ENCODE measurements at regions not wholly inside any gene's neighbourhood (a gene's known extent, or its start where the extent isn't known, plus 50 kb on each side); places are given as distances from the start of the nearest gene placed in this dataset.
A peak's percentile ranks its signal among the peaks of the same experiment; 100 is the strongest.

GRCh38 chr1:81542196-81542595 lies 258.5 kb upstream of the ADGRL2 start:
- H4K5ac ChIP-seq (ENCODE audit: insufficient read length, low read depth, low read length) = no peak overlapping the region
- no peak for DNase-seq (ENCODE audit: low read depth in 1 of 2, low spot score in 2 of 2)
- H2AFZ ChIP-seq (ENCODE audit: low read length) = no peak overlapping the region
- H2BK20ac ChIP-seq (ENCODE audit: low read length) = peak overlapping the region; percentile 82
- no peak overlapping the region for H3K4me3 ChIP-seq (ENCODE audit: extremely low read depth in 1 of 4, insufficient read depth in 2 of 4, low read depth in 3 of 4, low read length in 4 of 4)
- H4K8ac ChIP-seq (ENCODE audit: extremely low read depth, insufficient read depth, low read length) = no peak overlapping the region
- H4K91ac ChIP-seq (replicated peaks; ENCODE audit: insufficient read length, low read length) = peak overlapping the region; percentile 83
- ChIA-PET CTCF (ENCODE audit: partially characterized antibody) (no interaction called here), POLR2A (ENCODE audit: partially characterized antibody) (no interaction called here)
- H3K27me3 ChIP-seq (replicated peaks in 1 of 4; ENCODE audit: control insufficient read depth in 3 of 4, extremely low read depth in 1 of 4, insufficient read depth in 3 of 4, low read length in 3 of 4) = no peaks in the 10 kb centered on the region
- H3K56ac ChIP-seq (replicated peaks; ENCODE audit: insufficient read length, low read depth, low read length) = no peak overlapping the region
- H3K23ac ChIP-seq (ENCODE audit: insufficient read length) = no peak overlapping the region
- no peak overlapping the region; the same call in 1 of the 2 replicates for H2AK5ac ChIP-seq (ENCODE audit: low read depth, low read length)
- no peak overlapping the region for H2BK120ac ChIP-seq (replicated peaks; ENCODE audit: low read depth, low read length)
- no peak for FAIRE-seq
- no peaks in the 10 kb centered on the region for H3K9me3 ChIP-seq (ENCODE audit: insufficient read depth in 2 of 2, low read depth in 1 of 2, low read length in 1 of 2)
- no peaks in the 10 kb centered on the region; the same call in 1 of the 2 replicates for H3K23me2 ChIP-seq (ENCODE audit: low read depth, low read length)
- H3K4me1 ChIP-seq (replicated peaks in 1 of 4; ENCODE audit: control insufficient read depth in 3 of 4, insufficient read depth in 4 of 4, low read length in 3 of 4) = peaks cover 0 to 11% (median 5%) of the 10 kb centered on the region in 4 experiments
- no peaks in the 10 kb centered on the region for H3K36me3 ChIP-seq (ENCODE audit: control insufficient read depth in 2 of 4, insufficient read depth in 4 of 4, low read length in 3 of 4)
- H4K20me1 ChIP-seq (replicated peaks in 1 of 2; ENCODE audit: control insufficient read depth in 1 of 2, insufficient read depth in 2 of 2, low read length in 2 of 2) = no peaks in the 10 kb centered on the region
- H3K4ac ChIP-seq (replicated peaks; ENCODE audit: insufficient read length, low read depth, low read length) = no peak overlapping the region
- no peak overlapping the region for H3K14ac ChIP-seq (ENCODE audit: insufficient read length)
- no peak overlapping the region for H3K18ac ChIP-seq (ENCODE audit: extremely low read depth, low read length)
- H2BK12ac ChIP-seq (ENCODE audit: low read depth, low read length) = no peak overlapping the region
- H3K9ac ChIP-seq (replicated peaks in 1 of 4; ENCODE audit: extremely low read depth in 1 of 4, low read depth in 3 of 4, low read length in 3 of 4) = no peak overlapping the region
- WGBS, 2 experiments (ENCODE audit: extremely low coverage in 1 of 2, insufficient coverage in 1 of 2, insufficient read length in 1 of 2, insufficient replicate concordance in 2 of 2, low coverage in 1 of 2, low lambda C conversion rate in 2 of 2, missing lambda C conversion rate in 1 of 2) = 92% methylated on average over 5 of the region's 5 CpGs; no CpG with 5 or more reads in 1 of the 2 experiments
- H3K27ac ChIP-seq (ENCODE audit: low read depth, low read length) = no peak overlapping the region
- no peaks in the 10 kb centered on the region for H3K79me2 ChIP-seq (ENCODE audit: control insufficient read depth in 1 of 2, insufficient read depth in 2 of 2, low read length in 2 of 2)
- 0 out of 2 replicates have a peak overlapping the region, but pooled peaks have one; percentile 89 for H2BK15ac ChIP-seq (ENCODE audit: low read length)
- no peak overlapping the region for H2BK5ac ChIP-seq (ENCODE audit: low read depth, low read length)
- H3K79me1 ChIP-seq (ENCODE audit: low read depth, low read length) = no peaks in the 10 kb centered on the region
- H3K4me2 ChIP-seq (ENCODE audit: insufficient read depth in 1 of 2, low read depth in 2 of 2, low read length in 2 of 2) = no peak overlapping the region
- no peak for TF ChIP-seq ASH2L (IDR thresholded peaks at IDR 0.05; ENCODE audit: low read length)
- TF ChIP-seq KDM4A (IDR thresholded peaks at IDR 0.05; ENCODE audit: low read depth, low read length, severe bottlenecking) = no peak
- TF ChIP-seq EGR1 (IDR thresholded peaks at IDR 0.05; ENCODE audit: borderline replicate concordance, low read depth, low read length) = no peak
- no peak for TF ChIP-seq CTBP2 (IDR thresholded peaks at IDR 0.05; ENCODE audit: borderline replicate concordance, insufficient read depth, insufficient read length, low read length)
- TF ChIP-seq EZH2 (IDR thresholded peaks at IDR 0.05; ENCODE audit: low read depth, low read length, severe bottlenecking) = no peak
- TF ChIP-seq SP4 (IDR thresholded peaks at IDR 0.05; ENCODE audit: low read length) = no peak
- TF ChIP-seq SRF (IDR thresholded peaks at IDR 0.05; ENCODE audit: low read depth, low read length) = no peak
- TF ChIP-seq CREB1 (IDR thresholded peaks at IDR 0.05) = no peak
- TF ChIP-seq TAF7 (optimal IDR thresholded peaks at IDR 0.05; ENCODE audit: borderline replicate concordance, low read depth, low read length) = no peak
- no peak for TF ChIP-seq CBX8 (IDR thresholded peaks at IDR 0.05; ENCODE audit: borderline replicate concordance, low read depth, low read length)
- TF ChIP-seq CEBPB (IDR thresholded peaks at IDR 0.05; ENCODE audit: low read depth, low read length) = no peak
- TF ChIP-seq BRCA1 (IDR thresholded peaks at IDR 0.05; ENCODE audit: low read depth, low read length) = no peak
- no peak for TF ChIP-seq CTCF (IDR thresholded peaks at IDR 0.05; ENCODE audit: control extremely low read depth in 1 of 3, insufficient read depth in 1 of 3, low read depth in 1 of 3, low read length in 3 of 3)

All from H1 (cell line).